GM04504 (cell line): ENCODE measurements at regions not wholly inside any gene's neighbourhood (a gene's known extent, or its start where the extent isn't known, plus 50 kb on each side); places are given as distances from the start of the nearest gene placed in this dataset.

Source experiments
- DNase-seq: peaks from one replicate; pipeline ENCODE4 v3.0.0-alpha.2; 2012; ENCODE audit warnings: low read depth

- no peak for DNase-seq
These were observed 62.2 kb upstream of the TNIP3 start for GRCh38 chr4:121226362-121226761.

DNA sequence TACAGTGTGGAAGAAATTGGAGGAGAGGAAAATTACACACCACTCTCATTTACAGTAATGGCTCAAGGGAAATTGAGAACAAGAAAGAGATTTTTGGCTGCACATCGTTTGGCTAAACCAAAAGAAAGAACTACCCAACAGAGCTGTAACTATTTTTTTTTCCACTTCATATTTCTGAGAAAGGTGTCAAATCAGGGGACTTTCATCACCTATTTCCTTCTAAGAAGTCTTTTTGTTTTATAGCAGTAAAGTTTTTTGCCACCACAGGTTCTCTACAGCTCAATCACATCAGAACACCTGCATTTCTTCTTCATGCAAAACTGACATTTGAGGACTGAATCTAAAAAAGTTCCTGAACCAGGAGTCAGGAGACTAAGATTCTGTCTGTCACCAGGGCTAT lies 57.5 kb upstream of the TNIP3 start:
- no peak for DNase-seq

- DNase-seq = no peak
These were observed 57.1 kb upstream of the TNIP3 start for GRCh38 chr4:121221201-121221600.

- DNase-seq = no peak
These were observed 56.6 kb upstream of the TNIP3 start for GRCh38 chr4:121220698-121221097.

DNA sequence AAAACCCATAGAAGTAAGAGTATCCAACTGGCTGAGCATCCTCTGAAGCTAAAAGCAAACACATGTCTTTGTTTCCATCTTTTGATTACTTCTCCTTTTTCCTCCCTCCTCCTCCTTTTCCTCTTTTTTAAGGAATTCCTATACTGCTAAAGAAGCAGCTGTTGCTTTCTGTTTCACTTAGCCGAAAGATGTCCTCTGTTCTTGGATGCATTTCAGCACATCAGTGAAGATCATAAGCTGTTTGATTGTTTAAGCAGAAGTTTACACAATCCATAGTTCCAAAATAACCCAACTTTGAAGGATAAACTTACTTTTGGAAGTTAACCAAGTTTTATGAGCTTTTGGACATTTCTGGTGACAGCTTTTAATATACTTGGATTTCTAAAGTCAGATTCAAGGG lies 55.1 kb upstream of the TNIP3 start:
- no peak for DNase-seq

DNA sequence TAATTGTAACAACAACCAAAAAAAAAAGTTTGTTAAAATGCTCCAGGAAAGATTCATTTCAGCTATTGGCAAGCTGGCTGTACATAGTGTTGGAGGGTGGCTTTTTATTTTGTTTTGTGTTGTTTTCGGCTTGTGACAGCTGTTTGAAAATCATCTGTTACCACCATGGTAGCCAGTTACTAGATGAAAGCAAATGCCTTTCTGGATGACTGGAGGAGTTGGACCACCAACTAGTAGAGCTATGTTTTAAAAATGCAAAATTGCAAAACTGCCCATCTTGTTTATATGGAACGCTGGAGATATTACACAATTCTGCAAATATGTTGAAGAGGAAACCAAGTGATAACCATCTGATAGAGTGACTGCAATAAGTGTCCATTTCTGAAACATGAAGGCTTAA lies 53.2 kb upstream of the TNIP3 start:
- DNase-seq = peak; percentile 71

DNA sequence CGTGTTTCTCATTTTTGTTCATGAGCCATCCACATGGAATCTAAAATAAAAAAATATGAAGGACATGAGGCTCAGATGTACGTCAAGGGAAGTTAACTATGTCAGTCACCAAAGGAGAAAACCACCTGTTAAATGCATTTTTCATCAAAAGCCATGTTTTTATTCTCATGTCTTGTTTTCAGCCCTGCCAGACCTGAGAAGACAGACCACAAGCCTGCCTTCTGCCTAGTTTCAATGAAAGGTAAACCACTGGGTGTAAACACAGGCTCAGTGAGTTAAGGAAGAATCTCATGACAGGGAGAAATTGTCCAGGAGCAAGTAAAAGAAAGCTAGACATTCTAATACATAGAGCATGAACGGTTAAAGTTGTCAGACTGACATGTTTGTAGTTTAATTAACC lies 52.3 kb upstream of the TNIP3 start:
- DNase-seq = no peak

- no peak for DNase-seq
These were observed 49.8 kb upstream of the TNIP3 start for GRCh38 chr4:121213940-121214339.
